ENCODE measurements at regions not wholly inside any gene's neighbourhood (a gene's known extent, or its start where the extent isn't known, plus 50 kb on each side); places are given as distances from the start of the nearest gene placed in this dataset.

GRCh38 chr4:58760737-58761136 lies 1650.6 kb upstream of the IGFBP7 start:
- DNase-seq: no peak
- Histone ChIP-seq H3K9me3 (no peaks in the 10 kb centered on the region), H3K4me3 (no peak overlapping the region), H3K4me1 (no peaks in the 10 kb centered on the region), H3K36me3 (no peaks in the 10 kb centered on the region), H3K27me3 (no peaks in the 10 kb centered on the region), H3K27ac (no peak overlapping the region)
- in situ Hi-C loops (cut with MboI; ENCODE audit: low pct_ligation_motif_present in 1 of 4, low pct_unique_long_range_greater_than_20kb in 1 of 4, low sequenced_read_pairs in 3 of 4): no loop called here
- TF ChIP-seq POLR2AphosphoS5 (IDR thresholded peaks at IDR 0.05) (no peak), CTCF (IDR thresholded peaks at IDR 0.05) (no peak), EP300 (IDR thresholded peaks at IDR 0.05; ENCODE audit: low read depth) (no peak), POLR2A (IDR thresholded peaks at IDR 0.05) (no peak)
- intact Hi-C loops (cut with DNase I; ENCODE audit: low total_unique reads): loop anchor here (1.0 kb wide), 1 partner anchor 8 kb away; no protein-coding TSS in a partner anchor

- no peaks in the 10 kb centered on the region for H3K36me3 ChIP-seq
- TF ChIP-seq EP300 (IDR thresholded peaks at IDR 0.05; ENCODE audit: low read depth): no peak
- no peak for TF ChIP-seq POLR2AphosphoS5 (IDR thresholded peaks at IDR 0.05)
- TF ChIP-seq CTCF (IDR thresholded peaks at IDR 0.05): no peak
- TF ChIP-seq POLR2A (IDR thresholded peaks at IDR 0.05): no peak
- intact Hi-C loops (cut with DNase I; ENCODE audit: low total_unique reads) (loop anchor here (1.0 kb wide), 1 partner anchor 8 kb away; no protein-coding TSS in a partner anchor), in situ Hi-C loops (cut with MboI; ENCODE audit: low pct_ligation_motif_present in 1 of 4, low pct_unique_long_range_greater_than_20kb in 1 of 4, low sequenced_read_pairs in 3 of 4) (no loop called here)
- H3K9me3 ChIP-seq: no peaks in the 10 kb centered on the region
- no peak overlapping the region for H3K27ac ChIP-seq
- 30 to 50% methylated on average over 1 of the region's 1 CpG for WGBS, 2 donors (ENCODE audit: low coverage in 1 of 2)
- no peaks in the 10 kb centered on the region for H3K27me3 ChIP-seq
- H3K4me3 ChIP-seq: no peak overlapping the region
- no peaks in the 10 kb centered on the region for H3K4me1 ChIP-seq
- no peak for DNase-seq
Observed at GRCh38 chr4:58760100-58760499, 1649.9 kb upstream of the IGFBP7 start.

DNA sequence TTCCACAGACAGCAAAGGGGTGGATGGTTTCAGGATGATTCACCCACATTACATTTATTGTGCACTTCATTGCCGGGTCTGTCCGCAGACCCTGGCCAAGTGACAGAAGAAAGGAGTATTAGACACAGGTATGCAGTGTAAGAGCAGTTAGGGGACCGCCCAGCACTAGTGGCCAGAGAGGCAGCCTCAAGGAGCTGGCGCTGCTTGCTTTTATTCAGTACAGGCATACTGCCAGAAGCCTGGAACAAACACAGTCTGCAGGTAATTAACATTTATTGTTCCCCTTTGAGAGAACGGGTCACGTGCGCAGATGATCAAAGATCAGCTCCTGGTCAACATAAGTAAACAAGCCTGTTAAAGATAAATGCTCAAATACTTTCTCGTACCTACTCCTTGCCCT lies 1639.0 kb upstream of the IGFBP7 start:
- WGBS, 2 donors (ENCODE audit: low coverage in 1 of 2): 33 to 41% methylated on average over 1 to 8 of the region's 8 CpGs
- no peak for TF ChIP-seq CTCF (IDR thresholded peaks at IDR 0.05)
- no peak for TF ChIP-seq POLR2AphosphoS5 (IDR thresholded peaks at IDR 0.05)
- no peak for TF ChIP-seq EP300 (IDR thresholded peaks at IDR 0.05; ENCODE audit: low read depth)
- no peak for TF ChIP-seq POLR2A (IDR thresholded peaks at IDR 0.05)
- no peaks in the 10 kb centered on the region for H3K36me3 ChIP-seq
- in situ Hi-C loops (cut with MboI; ENCODE audit: low pct_ligation_motif_present in 1 of 4, low pct_unique_long_range_greater_than_20kb in 1 of 4, low sequenced_read_pairs in 3 of 4): no loop called here
- H3K27ac ChIP-seq: peak overlapping the region in 2 of 4 donors; percentile 13 to 52
- H3K4me3 ChIP-seq: no peak overlapping the region
- intact Hi-C loops (cut with DNase I; ENCODE audit: low total_unique reads): no loop called here
- no peaks in the 10 kb centered on the region for H3K9me3 ChIP-seq
- no peaks in the 10 kb centered on the region for H3K27me3 ChIP-seq
- DNase-seq: peak; percentile 73
- peaks cover 0 to 13% (median 4%) of the 10 kb centered on the region in 4 donors for H3K4me1 ChIP-seq

DNA sequence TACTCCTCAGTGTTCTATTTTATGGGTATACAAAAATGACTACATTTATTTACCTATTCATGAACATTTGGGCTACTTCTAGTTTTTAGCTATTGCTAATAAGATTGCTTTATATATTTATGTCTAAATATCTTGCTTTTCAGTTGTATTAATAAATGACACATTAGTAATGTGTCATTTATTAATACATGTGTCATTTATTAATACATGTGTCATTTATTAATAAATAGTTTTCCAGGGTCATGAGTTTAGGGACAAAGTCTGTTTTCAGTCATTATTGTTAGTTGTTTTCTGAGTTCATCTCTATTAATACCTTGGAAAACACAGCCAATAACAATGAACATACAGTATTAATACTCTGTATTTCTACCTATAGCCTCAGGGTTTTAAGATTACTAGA lies 1630.7 kb upstream of the IGFBP7 start:
- H3K27me3 ChIP-seq: no peaks in the 10 kb centered on the region
- no peak overlapping the region for H3K27ac ChIP-seq
- no peaks in the 10 kb centered on the region for H3K36me3 ChIP-seq
- no peak for DNase-seq
- H3K4me3 ChIP-seq: no peak overlapping the region
- H3K9me3 ChIP-seq: no peaks in the 10 kb centered on the region
- no peak for TF ChIP-seq EP300 (IDR thresholded peaks at IDR 0.05; ENCODE audit: low read depth)
- TF ChIP-seq CTCF (IDR thresholded peaks at IDR 0.05): no peak
- TF ChIP-seq POLR2AphosphoS5 (IDR thresholded peaks at IDR 0.05): no peak
- TF ChIP-seq POLR2A (IDR thresholded peaks at IDR 0.05): no peak
- intact Hi-C loops (cut with DNase I; ENCODE audit: low total_unique reads) (no loop called here), in situ Hi-C loops (cut with MboI; ENCODE audit: low pct_ligation_motif_present in 1 of 4, low pct_unique_long_range_greater_than_20kb in 1 of 4, low sequenced_read_pairs in 3 of 4) (no loop called here)
- peaks cover 0 to 5% (median 2%) of the 10 kb centered on the region in 4 donors for H3K4me1 ChIP-seq

Data from transverse colon (tissue), 4 donors.